ENCODE measurements at regions not wholly inside any gene's neighbourhood (a gene's known extent, or its start where the extent isn't known, plus 50 kb on each side); places are given as distances from the start of the nearest gene placed in this dataset.

GRCh38 chrX:65610481-65610880 lies 57.0 kb upstream of the MSN start:
- Histone ChIP-seq H3K36me3 (ENCODE audit: insufficient read depth, low read length) (no peaks in the 10 kb centered on the region), H4K20me1 (ENCODE audit: insufficient read depth) (no peaks in the 10 kb centered on the region), H3K27ac (ENCODE audit: low read length) (no peak overlapping the region), H3F3A (ENCODE audit: insufficient read depth, low read length, poor library complexity, severe bottlenecking) (no peaks in the 10 kb centered on the region), H3K4me3 (ENCODE audit: low read length) (no peak overlapping the region), H3K27me3 (ENCODE audit: insufficient read depth, low read depth, low read length) (no peaks in the 10 kb centered on the region), H3K9ac (ENCODE audit: low read length) (no peak overlapping the region), H2AFZ (ENCODE audit: low read depth, low read length) (no peak overlapping the region), H3K4me2 (ENCODE audit: low read length) (no peak overlapping the region), H3K9me3 (ENCODE audit: low read length) (no peaks in the 10 kb centered on the region), H3K79me2 (replicated peaks; ENCODE audit: insufficient read depth, low read length) (no peaks in the 10 kb centered on the region), H3K9me2 (ENCODE audit: insufficient read depth, low read length) (no peaks in the 10 kb centered on the region)
- TF ChIP-seq REST (IDR thresholded peaks at IDR 0.05; ENCODE audit: borderline replicate concordance): no peak

GRCh38 chrX:65610040-65610439 lies 57.4 kb upstream of the MSN start:
- no peaks in the 10 kb centered on the region for H3K27me3 ChIP-seq (ENCODE audit: insufficient read depth, low read depth, low read length)
- no peak overlapping the region for H3K9ac ChIP-seq (ENCODE audit: low read length)
- H3K4me2 ChIP-seq (ENCODE audit: low read length): no peak overlapping the region
- no peaks in the 10 kb centered on the region for H3F3A ChIP-seq (ENCODE audit: insufficient read depth, low read length, poor library complexity, severe bottlenecking)
- no peak overlapping the region for H3K4me3 ChIP-seq (ENCODE audit: low read length)
- H3K9me3 ChIP-seq (ENCODE audit: low read length): no peaks in the 10 kb centered on the region
- H4K20me1 ChIP-seq (ENCODE audit: insufficient read depth): no peaks in the 10 kb centered on the region
- no peaks in the 10 kb centered on the region for H3K36me3 ChIP-seq (ENCODE audit: insufficient read depth, low read length)
- H3K9me2 ChIP-seq (ENCODE audit: insufficient read depth, low read length): no peaks in the 10 kb centered on the region
- H3K79me2 ChIP-seq (replicated peaks; ENCODE audit: insufficient read depth, low read length): no peaks in the 10 kb centered on the region
- H3K27ac ChIP-seq (ENCODE audit: low read length): no peak overlapping the region
- H2AFZ ChIP-seq (ENCODE audit: low read depth, low read length): no peak overlapping the region
- TF ChIP-seq EP300 (conservative IDR thresholded peaks at IDR 0.05; ENCODE audit: poor library complexity, severe bottlenecking) (no peak), EZH2 (IDR thresholded peaks at IDR 0.05; ENCODE audit: borderline replicate concordance, insufficient read depth, low read length, poor library complexity, severe bottlenecking) (no peak), RAD21 (conservative IDR thresholded peaks at IDR 0.05) (no peak), REST (IDR thresholded peaks at IDR 0.05; ENCODE audit: borderline replicate concordance) (no peak), CTCF (IDR thresholded peaks at IDR 0.05; ENCODE audit: poor library complexity, severe bottlenecking) (no peak), MXI1 (conservative IDR thresholded peaks at IDR 0.05; ENCODE audit: poor library complexity, severe bottlenecking) (no peak), POLR2AphosphoS5 (IDR thresholded peaks at IDR 0.05) (no peak), SMC3 (conservative IDR thresholded peaks at IDR 0.05; ENCODE audit: poor library complexity) (no peak), TAF1 (IDR thresholded peaks at IDR 0.05; ENCODE audit: low read depth) (no peak)
